K562 (cell line): ENCODE measurements at regions not wholly inside any gene's neighbourhood (a gene's known extent, or its start where the extent isn't known, plus 50 kb on each side); places are given as distances from the start of the nearest gene placed in this dataset.

Experiments
- ATAC-seq: fragments of 200-7000 bp; cut with Tn5 transposase; 3 replicates; pipeline ENCODE4 v1.9.1; 2020; ENCODE audit warnings: moderate library complexity
- BruUV-seq: library from RNA; stranded (reverse); fragments of 400-500 nt; replicated peaks from 2 replicates; lab custom pipeline; 2021; lab: Mats Ljungman, UMichigan
- CTCF ChIA-PET: fragments of 300-600 bp; formaldehyde crosslinking; extraction: SDS; loops from one replicate; lab custom pipeline; 2021; ENCODE audit warnings: low intra/inter-chr PET ratio; lab: Yijun Ruan, JAX
- POLR2A ChIA-PET: fragments of 300-600, 350-650 bp; sonication (Branson Sonifier 250); formaldehyde crosslinking; extraction: SDS; loops from one replicate; lab custom pipeline; 2021; ENCODE audit warnings: antibody characterized with exemption, inconsistent platforms; lab: Yijun Ruan, JAX
- DNase-seq, 4 experiments: peaks; one replicate each; pipeline versions ENCODE4 v3.0.0 to v3.0.0-alpha.2; 2011 to 2018; ENCODE audit warnings: low spot score in 3 of 4, mixed read lengths in 3 of 4; ENCODE audit errors: extremely low read depth in 1 of 4
- FAIRE-seq: peaks from 2 replicates; lab custom pipeline; 2011; peaks lifted over from hg19 to GRCh38; lab: Jason Lieb, UNC
- H2AFZ ChIP-seq: 2 replicates; pipeline ENCODE4 v1.6.0; 2011; ENCODE audit warnings: low read depth, low read length, control low read depth, inconsistent platforms
- H3K27ac ChIP-seq: fragments of 200-600 bp; 3 replicates; pipeline ENCODE4 v1.8.0; 2011; ENCODE audit warnings: low read depth, mild to moderate bottlenecking, control low read depth, inconsistent platforms, low read length, moderate library complexity, mixed read lengths; ENCODE audit errors: extremely low read depth
- H3K27me3 ChIP-seq, 2 experiments: fragments of 300-600 bp in 1 of 2; 2 replicates in 1 of 2; 3 replicates in 1 of 2; pipeline versions ENCODE4 v1.6.0 to v1.8.0; 2011; ENCODE audit warnings: inconsistent platforms in 2 of 2, low read length in 2 of 2, mild to moderate bottlenecking in 1 of 2, mixed read lengths in 1 of 2, moderate library complexity in 1 of 2; ENCODE audit not compliant: control insufficient read depth in 2 of 2, insufficient read depth in 2 of 2
- H3K36me3 ChIP-seq: fragments of 300-600 bp; 3 replicates; pipeline ENCODE4 v1.8.0; 2011; ENCODE audit warnings: mild to moderate bottlenecking, low read length, inconsistent platforms; ENCODE audit not compliant: control insufficient read depth, insufficient read depth
- H3K4me1 ChIP-seq, 2 experiments: fragments of 200-600 bp in 1 of 2; replicated peaks in 1 of 2; 2 replicates in 1 of 2; 3 replicates in 1 of 2; pipeline versions ENCODE4 v1.5.1 to v1.8.0; 2011; ENCODE audit warnings: inconsistent platforms in 2 of 2, low read length in 2 of 2, mild to moderate bottlenecking in 1 of 2, mixed read lengths in 1 of 2, moderate library complexity in 1 of 2; ENCODE audit not compliant: control insufficient read depth in 2 of 2, insufficient read depth in 2 of 2
- H3K4me2 ChIP-seq: 2 replicates; pipeline ENCODE4 v1.6.1; 2011; ENCODE audit warnings: low read length, control low read depth, inconsistent platforms, mixed read lengths; ENCODE audit not compliant: insufficient read depth
- H3K4me3 ChIP-seq: fragments of 200-600 bp; sonication (generic), shearing (Covaris generic); 2 replicates; pipeline ENCODE4 v1.5.1; 2016; ENCODE audit warnings: control low read depth, inconsistent platforms
- H3K79me2 ChIP-seq: fragments of 200-600 bp; 3 replicates; pipeline ENCODE4 v1.8.0; 2011; ENCODE audit warnings: low read length, inconsistent platforms; ENCODE audit not compliant: control insufficient read depth, insufficient read depth
- H3K9ac ChIP-seq, 2 experiments: 2 replicates each; pipeline versions ENCODE4 v1.6.0 to v1.6.1; 2011; ENCODE audit warnings: low read depth in 2 of 2, low read length in 2 of 2, control low read depth in 1 of 2, inconsistent platforms in 1 of 2, mild to moderate bottlenecking in 1 of 2, mixed read lengths in 1 of 2; ENCODE audit not compliant: insufficient read depth in 1 of 2
- H3K9me1 ChIP-seq: one replicate; pipeline ENCODE4 v1.6.0; 2011; ENCODE audit warnings: inconsistent platforms, mild to moderate bottlenecking, low read length, moderate library complexity; ENCODE audit not compliant: control insufficient read depth, insufficient read depth
- H3K9me3 ChIP-seq: replicated peaks from 2 replicates; pipeline ENCODE4 v1.5.1; 2011; ENCODE audit warnings: low read depth, low read length, inconsistent platforms; ENCODE audit not compliant: control insufficient read depth, insufficient read depth
- H4K20me1 ChIP-seq: replicated peaks from 2 replicates; pipeline ENCODE4 v1.6.1; 2011; ENCODE audit warnings: low read length, inconsistent platforms, mixed read lengths; ENCODE audit not compliant: control insufficient read depth, insufficient read depth
- DEAF1 ChIP-seq: fragments of 450-650 bp; formaldehyde crosslinking; IDR thresholded peaks from 2 replicates; pipeline ENCODE4 v1.4.0; 2020; ENCODE audit warnings: mild to moderate bottlenecking, moderate library complexity
- DNMT1 ChIP-seq: fragments of 450-650 bp; IDR thresholded peaks from 2 replicates; pipeline ENCODE4 v1.6.1; 2016; ENCODE audit warnings: antibody characterized with exemption, mild to moderate bottlenecking
- ELF4 ChIP-seq: fragments of 450-650 bp; formaldehyde crosslinking; IDR thresholded peaks from 2 replicates; pipeline ENCODE4 v1.4.0; 2022; ENCODE audit warnings: missing genetic modification characterization
- HEY1 ChIP-seq: fragments of 250-450 bp; sonication (Bioruptor Pico); IDR thresholded peaks from 2 replicates; pipeline ENCODE4 v1.5.0; 2020; ENCODE audit warnings: mild to moderate bottlenecking, moderate library complexity, borderline replicate concordance
- JUNB ChIP-seq: fragments of 450-650 bp; formaldehyde crosslinking; conservative IDR thresholded peaks from 2 replicates; pipeline ENCODE4 v1.4.0; 2020; ENCODE audit warnings: mild to moderate bottlenecking
- NR2C2 ChIP-seq, 2 experiments: fragments of 200-800 bp in 1 of 2; sonication (Bioruptor generic) in 1 of 2; sonication (generic) in 1 of 2; formaldehyde crosslinking in 1 of 2; IDR thresholded peaks; 2 replicates each; pipeline versions ENCODE4 v1.6.1 to v1.8.0; 2016 to 2022; ENCODE audit warnings: mild to moderate bottlenecking in 1 of 2, missing compliant biosample characterization in 1 of 2, missing genetic modification characterization in 1 of 2, missing genetic modification reagents in 1 of 2
- SNRNP70 ChIP-seq: fragments of 200-400 bp; formaldehyde crosslinking; optimal IDR thresholded peaks from 2 replicates; pipeline ENCODE3; 2017; ENCODE audit warnings: low read depth, low read length
- TBL1XR1 ChIP-seq, 2 experiments: IDR thresholded peaks; 2 replicates each; pipeline ENCODE4 v1.6.1; 2012; ENCODE audit warnings: improper control_type of control experiment in 2 of 2, low read length in 2 of 2, mild to moderate bottlenecking in 1 of 2
- TFAM ChIP-seq: fragments of 250-450 bp; sonication (Bioruptor Pico); conservative IDR thresholded peaks from 2 replicates; pipeline ENCODE4 v1.5.0; 2021; ENCODE audit warnings: mild to moderate bottlenecking, moderate library complexity
- ZFX ChIP-seq: sonication (generic); formaldehyde crosslinking; IDR thresholded peaks from 2 replicates; pipeline ENCODE4 v1.8.0; 2022; ENCODE audit warnings: mild to moderate bottlenecking, missing genetic modification reagents, moderate library complexity
- ZNF124 ChIP-seq: sonication (generic); formaldehyde crosslinking; IDR thresholded peaks from 2 replicates; pipeline ENCODE4 v1.8.1; 2022; ENCODE audit warnings: missing genetic modification reagents
- WGBS: fragments of 100-300 bp; shearing (Covaris generic); methylation state at CpG from one replicate; pipeline ENCODE4 v1.1.6; 2016; ENCODE audit warnings: low coverage, mixed read lengths; ENCODE audit not compliant: insufficient coverage; ENCODE audit errors: missing lambda C conversion rate; 5-methylcytosine and 5-hydroxymethylcytosine counted together
- in situ Hi-C: fragments of 300-500 bp; cut with MboI; formaldehyde crosslinking; loops from 4 replicates; pipeline ENCODE4 v1.15.0; 2018; ENCODE audit warnings: inconsistent platforms, mixed read lengths
- intact Hi-C: fragments of 100-400 bp; cut with micrococcal nuclease; formaldehyde crosslinking; loops from 2 replicates; pipeline ENCODE4 v1.14.2; 2022
- TF ChIP-seq, protein P1 (sequence below): fragments of 450-650 bp; formaldehyde crosslinking; IDR thresholded peaks from 2 replicates; pipeline ENCODE4 v1.4.0; 2020; ENCODE audit warnings: mild to moderate bottlenecking, mixed read lengths
- TF ChIP-seq, protein P2 (sequence below): fragments of 450-650 bp; IDR thresholded peaks from 2 replicates; pipeline ENCODE4 v1.6.1; 2016; ENCODE audit warnings: low read depth

- H3K27me3 ChIP-seq = no peaks in the 10 kb centered on the region
- no peaks in the 10 kb centered on the region for H4K20me1 ChIP-seq
- ChIA-PET CTCF (no interaction called here), POLR2A (no interaction called here)
- ATAC-seq (no peak), DNase-seq (no peak), FAIRE-seq (no peak)
- H3K4me2 ChIP-seq = no peak overlapping the region
- intact Hi-C loops = no loop called here
- H3K9ac ChIP-seq = no peak overlapping the region
- BruUV-seq = no TSS peak
- H3K79me2 ChIP-seq = no peaks in the 10 kb centered on the region
- in situ Hi-C loops = loop anchor here (25.0 kb wide), 1 partner anchor 1211 kb away; no protein-coding TSS in a partner anchor
- no peaks in the 10 kb centered on the region for H3K9me3 ChIP-seq
- H2AFZ ChIP-seq = no peak overlapping the region
- H3K9me1 ChIP-seq = no peaks in the 10 kb centered on the region
- no peak overlapping the region for H3K4me3 ChIP-seq
- H3K36me3 ChIP-seq = no peaks in the 10 kb centered on the region
- H3K27ac ChIP-seq = no peak overlapping the region
- H3K4me1 ChIP-seq = no peaks in the 10 kb centered on the region
- WGBS = 2% methylated on average over 5 of the region's 5 CpGs
- TF ChIP-seq DEAF1 (CRISPR knock-in tag) (no peak), JUNB (no peak), SNRNP70 (no peak), HEY1 (no peak), ZFX (CRISPR knock-in tag) (no peak), ZNF124 (CRISPR knock-in tag) (no peak), TBL1XR1 (IDR thresholded peaks at IDR 0.05; ENCODE audit: low read length in 2 of 2) (no peak), DNMT1 (no peak), ELF4 (CRISPR knock-in tag) (no peak), TFAM (CRISPR knock-in tag) (no peak), NR2C2 (CRISPR knock-in tag; IDR thresholded peaks at IDR 0.05) (no peak), NR2C2 (tag; IDR thresholded peaks at IDR 0.05) (no peak)
- TF ChIP-seq, protein P1, sequence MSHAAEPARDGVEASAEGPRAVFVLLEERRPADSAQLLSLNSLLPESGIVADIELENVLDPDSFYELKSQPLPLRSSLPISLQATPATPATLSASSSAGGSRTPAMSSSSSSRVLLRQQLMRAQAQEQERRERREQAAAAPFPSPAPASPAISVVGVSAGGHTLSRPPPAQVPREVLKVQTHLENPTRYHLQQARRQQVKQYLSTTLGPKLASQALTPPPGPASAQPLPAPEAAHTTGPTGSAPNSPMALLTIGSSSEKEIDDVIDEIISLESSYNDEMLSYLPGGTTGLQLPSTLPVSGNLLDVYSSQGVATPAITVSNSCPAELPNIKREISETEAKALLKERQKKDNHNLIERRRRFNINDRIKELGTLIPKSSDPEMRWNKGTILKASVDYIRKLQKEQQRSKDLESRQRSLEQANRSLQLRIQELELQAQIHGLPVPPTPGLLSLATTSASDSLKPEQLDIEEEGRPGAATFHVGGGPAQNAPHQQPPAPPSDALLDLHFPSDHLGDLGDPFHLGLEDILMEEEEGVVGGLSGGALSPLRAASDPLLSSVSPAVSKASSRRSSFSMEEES (CRISPR knock-in tag) = no peak
- TF ChIP-seq, protein P2, sequence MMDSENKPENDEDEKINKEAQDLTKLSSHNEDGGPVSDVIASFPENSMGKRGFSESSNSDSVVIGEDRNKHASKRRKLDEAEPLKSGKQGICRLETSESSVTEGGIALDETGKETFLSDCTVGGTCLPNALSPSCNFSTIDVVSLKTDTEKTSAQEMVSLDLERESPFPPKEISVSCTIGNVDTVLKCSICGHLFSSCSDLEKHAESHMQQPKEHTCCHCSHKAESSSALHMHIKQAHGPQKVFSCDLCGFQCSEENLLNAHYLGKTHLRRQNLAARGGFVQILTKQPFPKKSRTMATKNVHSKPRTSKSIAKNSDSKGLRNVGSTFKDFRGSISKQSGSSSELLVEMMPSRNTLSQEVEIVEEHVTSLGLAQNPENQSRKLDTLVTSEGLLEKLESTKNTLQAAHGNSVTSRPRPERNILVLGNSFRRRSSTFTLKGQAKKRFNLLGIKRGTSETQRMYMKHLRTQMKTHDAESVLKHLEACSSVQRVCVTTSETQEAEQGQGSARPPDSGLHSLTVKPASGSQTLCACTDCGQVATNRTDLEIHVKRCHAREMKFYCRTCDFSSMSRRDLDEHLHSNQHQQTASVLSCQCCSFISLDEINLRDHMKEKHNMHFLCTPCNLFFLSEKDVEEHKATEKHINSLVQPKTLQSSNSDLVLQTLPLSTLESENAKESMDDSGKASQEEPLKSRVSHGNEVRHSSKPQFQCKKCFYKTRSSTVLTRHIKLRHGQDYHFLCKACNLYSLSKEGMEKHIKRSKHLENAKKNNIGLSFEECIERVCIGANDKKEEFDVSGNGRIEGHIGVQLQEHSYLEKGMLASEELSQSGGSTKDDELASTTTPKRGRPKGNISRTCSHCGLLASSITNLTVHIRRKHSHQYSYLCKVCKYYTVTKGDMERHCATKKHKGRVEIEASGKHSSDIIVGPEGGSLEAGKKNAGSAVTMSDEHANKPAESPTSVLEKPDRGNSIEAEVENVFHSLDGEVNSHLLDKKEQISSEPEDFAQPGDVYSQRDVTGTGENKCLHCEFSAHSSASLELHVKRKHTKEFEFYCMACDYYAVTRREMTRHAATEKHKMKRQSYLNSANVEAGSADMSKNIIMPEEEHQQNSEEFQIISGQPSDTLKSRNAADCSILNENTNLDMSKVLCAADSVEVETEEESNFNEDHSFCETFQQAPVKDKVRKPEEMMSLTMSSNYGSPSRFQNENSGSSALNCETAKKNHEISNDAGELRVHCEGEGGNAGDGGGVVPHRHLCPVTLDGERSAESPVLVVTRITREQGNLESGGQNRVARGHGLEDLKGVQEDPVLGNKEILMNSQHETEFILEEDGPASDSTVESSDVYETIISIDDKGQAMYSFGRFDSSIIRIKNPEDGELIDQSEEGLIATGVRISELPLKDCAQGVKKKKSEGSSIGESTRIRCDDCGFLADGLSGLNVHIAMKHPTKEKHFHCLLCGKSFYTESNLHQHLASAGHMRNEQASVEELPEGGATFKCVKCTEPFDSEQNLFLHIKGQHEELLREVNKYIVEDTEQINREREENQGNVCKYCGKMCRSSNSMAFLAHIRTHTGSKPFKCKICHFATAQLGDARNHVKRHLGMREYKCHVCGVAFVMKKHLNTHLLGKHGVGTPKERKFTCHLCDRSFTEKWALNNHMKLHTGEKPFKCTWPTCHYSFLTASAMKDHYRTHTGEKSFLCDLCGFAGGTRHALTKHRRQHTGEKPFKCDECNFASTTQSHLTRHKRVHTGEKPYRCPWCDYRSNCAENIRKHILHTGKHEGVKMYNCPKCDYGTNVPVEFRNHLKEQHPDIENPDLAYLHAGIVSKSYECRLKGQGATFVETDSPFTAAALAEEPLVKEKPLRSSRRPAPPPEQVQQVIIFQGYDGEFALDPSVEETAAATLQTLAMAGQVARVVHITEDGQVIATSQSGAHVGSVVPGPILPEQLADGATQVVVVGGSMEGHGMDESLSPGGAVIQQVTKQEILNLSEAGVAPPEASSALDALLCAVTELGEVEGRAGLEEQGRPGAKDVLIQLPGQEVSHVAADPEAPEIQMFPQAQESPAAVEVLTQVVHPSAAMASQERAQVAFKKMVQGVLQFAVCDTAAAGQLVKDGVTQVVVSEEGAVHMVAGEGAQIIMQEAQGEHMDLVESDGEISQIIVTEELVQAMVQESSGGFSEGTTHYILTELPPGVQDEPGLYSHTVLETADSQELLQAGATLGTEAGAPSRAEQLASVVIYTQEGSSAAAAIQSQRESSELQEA = no peak
Observed at GRCh38 chr1:209222826-209223225, 360.7 kb upstream of the CAMK1G start.
